GM12878 (cell line): ENCODE measurements at regions not wholly inside any gene's neighbourhood (a gene's known extent, or its start where the extent isn't known, plus 50 kb on each side); places are given as distances from the start of the nearest gene placed in this dataset.

ENCODE experiments used
- BHLHE40 ChIP-seq, 2 experiments: fragments of 450-650 bp in 1 of 2; IDR thresholded peaks; 2 replicates each; pipeline ENCODE4 v1.6.1; 2011 to 2017; ENCODE audit warnings: low read depth in 2 of 2, borderline replicate concordance in 1 of 2, improper control_type of control experiment in 1 of 2, low read length in 1 of 2, mild to moderate bottlenecking in 1 of 2
- CBFB ChIP-seq: IDR thresholded peaks from 2 replicates; pipeline ENCODE4 v1.6.1; 2016; ENCODE audit warnings: antibody characterized with exemption, low read depth
- ESRRA ChIP-seq: IDR thresholded peaks from 2 replicates; pipeline ENCODE4 v1.6.1; 2012; ENCODE audit warnings: mild to moderate bottlenecking, low read length, improper control_type of control experiment
- ETV6 ChIP-seq, 2 experiments: fragments of 450-650 bp in 1 of 2; IDR thresholded peaks in 1 of 2; conservative IDR thresholded peaks in 1 of 2; 2 replicates each; pipeline ENCODE4 v1.6.1; 2014; ENCODE audit warnings: antibody characterized with exemption in 1 of 2, borderline replicate concordance in 1 of 2, low read depth in 1 of 2, mild to moderate bottlenecking in 1 of 2, moderate library complexity in 1 of 2
- GATAD2B ChIP-seq: fragments of 450-650 bp; conservative IDR thresholded peaks from 2 replicates; pipeline ENCODE4 v1.6.1; 2017; ENCODE audit warnings: low read depth, mild to moderate bottlenecking, moderate library complexity
- HDAC2 ChIP-seq: fragments of 200-600 bp; sonication (generic); IDR thresholded peaks from 2 replicates; pipeline ENCODE4 v1.6.1; 2017
- HDGF ChIP-seq: fragments of 450-650 bp; IDR thresholded peaks from 2 replicates; pipeline ENCODE4 v1.6.1; 2016; ENCODE audit warnings: antibody characterized with exemption
- KLF5 ChIP-seq: fragments of 450-650 bp; IDR thresholded peaks from 2 replicates; pipeline ENCODE4 v1.6.1; 2014; ENCODE audit warnings: mild to moderate bottlenecking; ENCODE audit not compliant: partially characterized antibody
- MTA2 ChIP-seq: fragments of 450-650 bp; IDR thresholded peaks from 2 replicates; pipeline ENCODE4 v1.6.1; 2016; ENCODE audit warnings: low read depth, mild to moderate bottlenecking, moderate library complexity
- MTA3 ChIP-seq: IDR thresholded peaks from 2 replicates; pipeline ENCODE4 v1.6.1; 2012; ENCODE audit warnings: low read length, inconsistent platforms, borderline replicate concordance
- NFYB ChIP-seq: IDR thresholded peaks from 2 replicates; pipeline ENCODE4 v1.6.1; 2011; ENCODE audit warnings: low read depth, mild to moderate bottlenecking, low read length, improper control_type of control experiment, moderate library complexity; ENCODE audit not compliant: insufficient read depth
- NR2C2 ChIP-seq: IDR thresholded peaks from 2 replicates; pipeline ENCODE4 v1.6.1; 2011; ENCODE audit warnings: borderline replicate concordance, low read depth; ENCODE audit not compliant: control insufficient read depth, insufficient read length
- PAX8 ChIP-seq: fragments of 450-650 bp; IDR thresholded peaks from 2 replicates; pipeline ENCODE4 v1.6.1; 2017; ENCODE audit warnings: mild to moderate bottlenecking, moderate library complexity
- RCOR1 ChIP-seq: conservative IDR thresholded peaks from 2 replicates; pipeline ENCODE4 v1.6.1; 2012; ENCODE audit warnings: low read depth, low read length, improper control_type of control experiment
- RELA ChIP-seq: fragments of 450-650 bp; IDR thresholded peaks from 2 replicates; pipeline ENCODE4 v1.8.0; 2014; ENCODE audit warnings: borderline replicate concordance; ENCODE audit not compliant: partially characterized antibody
- SIX5 ChIP-seq: IDR thresholded peaks from 2 replicates; pipeline ENCODE4 v1.6.1; 2011; ENCODE audit warnings: mild to moderate bottlenecking, low read depth, low read length, moderate library complexity; ENCODE audit not compliant: severe bottlenecking
- SMARCA5 ChIP-seq: fragments of 450-650 bp; IDR thresholded peaks from 2 replicates; pipeline ENCODE4 v1.6.1; 2017; ENCODE audit warnings: mild to moderate bottlenecking
- SMC3 ChIP-seq: IDR thresholded peaks from 2 replicates; pipeline ENCODE4 v1.6.1; 2011; ENCODE audit warnings: low read length, improper control_type of control experiment, borderline replicate concordance
- SREBF1 ChIP-seq: IDR thresholded peaks from 2 replicates; pipeline ENCODE4 v1.6.1; 2012; ENCODE audit warnings: mild to moderate bottlenecking, low read length
- TCF7 ChIP-seq: IDR thresholded peaks from 2 replicates; pipeline ENCODE4 v1.6.1; 2014; ENCODE audit warnings: antibody characterized with exemption, borderline replicate concordance
- WRNIP1 ChIP-seq: IDR thresholded peaks from 2 replicates; pipeline ENCODE4 v1.6.1; 2011; ENCODE audit warnings: low read depth, low read length, improper control_type of control experiment, borderline replicate concordance
- YY1 ChIP-seq: IDR thresholded peaks from 2 replicates; pipeline ENCODE4 v1.6.1; 2011; ENCODE audit warnings: low read depth, mild to moderate bottlenecking, low read length
- ZNF217 ChIP-seq: fragments of 450-650 bp; IDR thresholded peaks from 2 replicates; pipeline ENCODE4 v1.6.1; 2017; ENCODE audit warnings: antibody characterized with exemption, mild to moderate bottlenecking
- TF ChIP-seq, protein P1 (sequence below): fragments of 450-650 bp; IDR thresholded peaks from 2 replicates; pipeline ENCODE4 v1.6.1; 2016; ENCODE audit warnings: mild to moderate bottlenecking
- TF ChIP-seq, protein P2 (sequence below): fragments of 450-650 bp; formaldehyde crosslinking; IDR thresholded peaks from 2 replicates; pipeline ENCODE4 v1.5.0; 2022; ENCODE audit warnings: mild to moderate bottlenecking, missing genetic modification characterization
- TF ChIP-seq, protein P3 (sequence below): fragments of 450-650 bp; formaldehyde crosslinking; IDR thresholded peaks from 2 replicates; pipeline ENCODE4 v1.4.0; 2022; ENCODE audit warnings: mild to moderate bottlenecking, moderate library complexity

DNA sequence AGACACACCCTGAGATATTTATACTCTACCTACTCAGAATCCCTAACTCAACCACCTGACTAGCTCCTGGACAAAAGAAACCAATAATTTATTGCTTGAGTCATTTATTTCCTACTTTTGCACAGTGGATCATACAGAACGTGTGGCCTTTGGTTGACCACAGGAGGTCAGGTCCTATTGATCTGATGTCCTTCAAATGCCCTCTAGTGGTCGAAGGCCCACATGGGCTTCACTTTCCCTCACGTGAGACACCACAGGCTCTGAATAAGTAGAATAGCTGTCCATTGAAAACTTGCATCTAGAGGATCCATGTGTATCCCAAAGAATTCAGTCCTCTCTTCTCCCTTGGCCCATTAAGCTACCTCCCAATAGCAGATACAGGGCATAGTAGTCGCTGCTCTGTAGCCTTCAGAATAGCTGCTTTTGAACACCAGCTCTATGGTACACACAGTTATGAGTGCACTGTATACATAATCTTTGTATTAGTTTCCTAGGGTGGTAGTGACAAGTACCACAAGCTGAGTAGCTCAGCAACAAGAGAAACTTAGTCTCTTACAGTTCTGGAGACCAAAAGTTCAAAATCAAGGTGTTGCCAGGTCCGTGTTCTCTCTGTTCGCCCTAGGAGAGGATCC is 177.6 kb upstream of the SMARCA2 start (continued):
- TF ChIP-seq MTA3: no peak
- no peak for TF ChIP-seq GATAD2B
- no peak for TF ChIP-seq RCOR1
- peak; percentile 98 to 99 for TF ChIP-seq BHLHE40 (IDR thresholded peaks at IDR 0.05; ENCODE audit: borderline replicate concordance in 1 of 2, low read depth in 2 of 2, low read length in 1 of 2)
- TF ChIP-seq ESRRA: no peak
- TF ChIP-seq SREBF1: no peak
- TF ChIP-seq, protein P1, sequence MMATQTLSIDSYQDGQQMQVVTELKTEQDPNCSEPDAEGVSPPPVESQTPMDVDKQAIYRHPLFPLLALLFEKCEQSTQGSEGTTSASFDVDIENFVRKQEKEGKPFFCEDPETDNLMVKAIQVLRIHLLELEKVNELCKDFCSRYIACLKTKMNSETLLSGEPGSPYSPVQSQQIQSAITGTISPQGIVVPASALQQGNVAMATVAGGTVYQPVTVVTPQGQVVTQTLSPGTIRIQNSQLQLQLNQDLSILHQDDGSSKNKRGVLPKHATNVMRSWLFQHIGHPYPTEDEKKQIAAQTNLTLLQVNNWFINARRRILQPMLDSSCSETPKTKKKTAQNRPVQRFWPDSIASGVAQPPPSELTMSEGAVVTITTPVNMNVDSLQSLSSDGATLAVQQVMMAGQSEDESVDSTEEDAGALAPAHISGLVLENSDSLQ: no peak
- no peak for TF ChIP-seq ZNF217
- 0 out of 2 replicates have a peak, but pooled peaks have one; percentile 19 for TF ChIP-seq MTA2
- TF ChIP-seq SMARCA5: no peak; the same call in 1 of the 2 replicates
- no peak for TF ChIP-seq KLF5
- TF ChIP-seq SIX5: no peak
- peak; percentile 38; the same call in 1 of the 2 replicates for TF ChIP-seq CBFB
- TF ChIP-seq RELA: no peak
- TF ChIP-seq NR2C2: no peak
- no peak for TF ChIP-seq PAX8
- TF ChIP-seq YY1: 0 out of 2 replicates have a peak, but pooled peaks have one; percentile 24
- TF ChIP-seq NFYB: no peak
- TF ChIP-seq HDAC2: no peak
- TF ChIP-seq ETV6 (conservative IDR thresholded peaks at IDR 0.05 in 1 of 2, IDR thresholded peaks at IDR 0.05 in 1 of 2; ENCODE audit: borderline replicate concordance in 1 of 2, low read depth in 1 of 2): no peak
- TF ChIP-seq, protein P2, sequence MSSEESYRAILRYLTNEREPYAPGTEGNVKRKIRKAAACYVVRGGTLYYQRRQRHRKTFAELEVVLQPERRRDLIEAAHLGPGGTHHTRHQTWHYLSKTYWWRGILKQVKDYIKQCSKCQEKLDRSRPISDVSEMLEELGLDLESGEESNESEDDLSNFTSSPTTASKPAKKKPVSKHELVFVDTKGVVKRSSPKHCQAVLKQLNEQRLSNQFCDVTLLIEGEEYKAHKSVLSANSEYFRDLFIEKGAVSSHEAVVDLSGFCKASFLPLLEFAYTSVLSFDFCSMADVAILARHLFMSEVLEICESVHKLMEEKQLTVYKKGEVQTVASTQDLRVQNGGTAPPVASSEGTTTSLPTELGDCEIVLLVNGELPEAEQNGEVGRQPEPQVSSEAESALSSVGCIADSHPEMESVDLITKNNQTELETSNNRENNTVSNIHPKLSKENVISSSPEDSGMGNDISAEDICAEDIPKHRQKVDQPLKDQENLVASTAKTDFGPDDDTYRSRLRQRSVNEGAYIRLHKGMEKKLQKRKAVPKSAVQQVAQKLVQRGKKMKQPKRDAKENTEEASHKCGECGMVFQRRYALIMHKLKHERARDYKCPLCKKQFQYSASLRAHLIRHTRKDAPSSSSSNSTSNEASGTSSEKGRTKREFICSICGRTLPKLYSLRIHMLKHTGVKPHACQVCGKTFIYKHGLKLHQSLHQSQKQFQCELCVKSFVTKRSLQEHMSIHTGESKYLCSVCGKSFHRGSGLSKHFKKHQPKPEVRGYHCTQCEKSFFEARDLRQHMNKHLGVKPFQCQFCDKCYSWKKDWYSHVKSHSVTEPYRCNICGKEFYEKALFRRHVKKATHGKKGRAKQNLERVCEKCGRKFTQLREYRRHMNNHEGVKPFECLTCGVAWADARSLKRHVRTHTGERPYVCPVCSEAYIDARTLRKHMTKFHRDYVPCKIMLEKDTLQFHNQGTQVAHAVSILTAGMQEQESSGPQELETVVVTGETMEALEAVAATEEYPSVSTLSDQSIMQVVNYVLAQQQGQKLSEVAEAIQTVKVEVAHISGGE (CRISPR knock-in tag): no peak
- no peak for TF ChIP-seq WRNIP1
- peak; percentile 80 for TF ChIP-seq SMC3
- TF ChIP-seq HDGF: no peak
- no peak for TF ChIP-seq TCF7
- TF ChIP-seq, protein P3, sequence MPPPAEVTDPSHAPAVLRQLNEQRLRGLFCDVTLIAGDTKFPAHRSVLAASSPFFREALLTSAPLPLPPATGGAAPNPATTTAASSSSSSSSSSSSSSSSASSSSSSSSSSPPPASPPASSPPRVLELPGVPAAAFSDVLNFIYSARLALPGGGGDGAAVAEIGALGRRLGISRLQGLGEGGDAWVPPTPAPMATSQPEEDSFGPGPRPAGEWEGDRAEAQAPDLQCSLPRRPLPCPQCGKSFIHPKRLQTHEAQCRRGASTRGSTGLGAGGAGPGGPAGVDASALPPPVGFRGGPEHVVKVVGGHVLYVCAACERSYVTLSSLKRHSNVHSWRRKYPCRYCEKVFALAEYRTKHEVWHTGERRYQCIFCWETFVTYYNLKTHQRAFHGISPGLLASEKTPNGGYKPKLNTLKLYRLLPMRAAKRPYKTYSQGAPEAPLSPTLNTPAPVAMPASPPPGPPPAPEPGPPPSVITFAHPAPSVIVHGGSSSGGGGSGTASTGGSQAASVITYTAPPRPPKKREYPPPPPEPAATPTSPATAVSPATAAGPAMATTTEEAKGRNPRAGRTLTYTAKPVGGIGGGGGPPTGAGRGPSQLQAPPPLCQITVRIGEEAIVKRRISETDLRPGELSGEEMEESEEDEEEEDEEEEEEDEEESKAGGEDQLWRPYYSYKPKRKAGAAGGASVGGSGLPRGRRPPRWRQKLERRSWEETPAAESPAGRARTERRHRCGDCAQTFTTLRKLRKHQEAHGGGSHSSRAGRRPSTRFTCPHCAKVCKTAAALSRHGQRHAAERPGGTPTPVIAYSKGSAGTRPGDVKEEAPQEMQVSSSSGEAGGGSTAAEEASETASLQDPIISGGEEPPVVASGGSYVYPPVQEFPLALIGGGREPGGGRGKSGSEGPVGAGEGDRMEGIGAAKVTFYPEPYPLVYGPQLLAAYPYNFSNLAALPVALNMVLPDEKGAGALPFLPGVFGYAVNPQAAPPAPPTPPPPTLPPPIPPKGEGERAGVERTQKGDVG (CRISPR knock-in tag): no peak
